Inflammatory macrophage treated with lipopolysaccharide for 4 hours (primary cell): ENCODE measurements at regions not wholly inside any gene's neighbourhood (a gene's known extent, or its start where the extent isn't known, plus 50 kb on each side); places are given as distances from the start of the nearest gene placed in this dataset.
A peak's percentile ranks its signal among the peaks of the same experiment; 100 is the strongest.

Experiments used
- DNase-seq: peaks from one replicate; pipeline ENCODE4 v3.0.0-alpha.2; 2020

DNA sequence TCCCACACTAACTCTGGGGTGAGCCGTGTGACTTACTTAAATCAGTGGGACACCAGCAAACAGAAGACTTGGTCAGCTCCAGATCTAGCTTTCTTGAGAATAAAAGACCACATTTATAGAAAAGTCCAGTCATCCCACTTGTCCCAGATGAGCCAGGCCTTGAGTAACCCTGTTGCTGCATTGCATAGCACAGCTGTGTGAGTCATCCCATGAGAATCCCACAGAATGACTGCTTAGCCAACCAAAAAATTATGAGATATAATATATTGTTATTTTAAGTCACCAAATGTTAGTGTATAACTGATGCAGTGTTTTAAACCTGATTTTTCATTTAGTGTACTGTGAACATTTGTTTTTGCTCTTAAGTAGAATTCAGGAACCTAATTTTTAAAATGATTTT is 94.2 kb upstream of the FSHR start:
- peak; percentile 17 for DNase-seq

DNA sequence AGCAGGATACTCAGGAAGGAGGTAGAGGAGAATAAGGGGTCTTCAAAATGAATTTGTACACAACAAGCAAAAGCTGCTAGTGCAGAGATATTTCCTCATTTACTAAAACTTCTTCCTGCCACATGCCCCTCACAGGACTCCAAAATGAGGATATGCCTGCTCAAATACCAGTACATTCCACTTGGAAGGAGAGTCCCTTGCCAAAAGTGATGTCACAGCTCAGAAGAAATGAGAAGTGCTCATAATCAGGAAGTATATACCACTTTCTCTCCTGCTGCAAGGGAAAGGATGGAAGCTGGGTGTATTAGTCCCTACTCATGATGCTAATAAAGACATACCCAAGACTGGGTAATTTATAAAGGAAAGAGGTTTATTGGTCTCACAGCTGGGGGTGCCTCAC is 87.7 kb upstream of the FSHR start:
- no peak for DNase-seq

GRCh38 chr2:49241501-49241900 is 87.2 kb upstream of the FSHR start:
- DNase-seq: no peak

- DNase-seq: no peak
Observed at GRCh38 chr2:49240608-49241007, 86.3 kb upstream of the FSHR start.

DNA sequence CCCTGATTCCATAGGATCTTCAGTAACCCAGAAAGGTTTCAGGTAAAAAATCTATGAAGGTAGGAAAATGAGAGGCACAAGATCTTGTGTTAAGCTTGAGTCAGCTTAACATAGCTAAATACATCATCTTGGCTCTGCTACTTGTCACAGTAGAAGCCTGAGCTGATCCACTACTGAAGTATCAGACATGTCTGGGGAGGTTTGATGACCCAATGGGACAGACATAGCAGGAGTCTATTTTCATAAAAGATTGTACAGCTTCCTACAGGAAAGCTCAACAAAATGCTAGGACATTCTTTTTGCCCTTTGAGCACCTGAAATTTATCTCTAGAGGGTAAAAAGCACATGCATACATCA is 84.3 kb upstream of the FSHR start:
- DNase-seq: no peak

GRCh38 chr2:49237867-49238603 is 83.7 kb upstream of the FSHR start:
- DNase-seq: no peak

DNA sequence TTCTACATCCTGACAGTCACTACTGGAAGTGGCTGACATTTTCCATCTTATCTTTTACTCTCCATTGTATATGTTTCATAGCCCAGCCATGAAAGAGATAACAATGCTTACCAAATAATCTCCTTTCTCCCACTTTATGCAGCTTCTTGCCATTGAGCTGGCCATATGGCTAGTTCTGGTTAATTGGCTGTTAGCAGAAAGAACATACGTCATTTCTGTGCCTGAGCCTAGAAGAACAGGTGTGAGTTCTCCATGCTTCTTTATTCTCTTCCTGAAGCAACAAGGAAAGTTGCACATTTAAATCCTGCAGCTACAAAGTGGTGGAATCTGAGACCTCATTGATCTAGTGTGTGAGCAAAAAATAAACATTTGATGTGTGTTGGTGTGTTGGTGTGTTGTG is 82.0 kb upstream of the FSHR start:
- DNase-seq: no peak

DNA sequence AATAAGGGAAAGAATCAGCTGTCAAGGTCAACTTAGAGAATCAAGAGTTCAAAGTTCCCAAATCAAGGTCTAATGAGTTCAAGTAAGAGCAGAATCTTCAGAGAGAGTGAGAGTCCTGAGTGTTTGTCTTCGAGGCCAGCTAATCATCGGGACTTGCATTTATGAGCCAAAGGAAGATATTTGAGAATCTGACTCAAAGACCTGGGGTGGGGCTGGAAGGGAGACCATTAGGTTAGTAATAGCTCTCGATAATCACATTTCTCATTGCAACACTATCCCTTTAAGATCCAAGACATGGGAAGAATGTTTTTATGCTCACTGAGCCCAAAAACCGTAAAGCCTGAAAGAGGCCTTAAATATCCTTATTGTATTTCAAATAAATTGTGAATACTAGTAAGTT is 72.0 kb upstream of the FSHR start:
- no peak for DNase-seq

DNA sequence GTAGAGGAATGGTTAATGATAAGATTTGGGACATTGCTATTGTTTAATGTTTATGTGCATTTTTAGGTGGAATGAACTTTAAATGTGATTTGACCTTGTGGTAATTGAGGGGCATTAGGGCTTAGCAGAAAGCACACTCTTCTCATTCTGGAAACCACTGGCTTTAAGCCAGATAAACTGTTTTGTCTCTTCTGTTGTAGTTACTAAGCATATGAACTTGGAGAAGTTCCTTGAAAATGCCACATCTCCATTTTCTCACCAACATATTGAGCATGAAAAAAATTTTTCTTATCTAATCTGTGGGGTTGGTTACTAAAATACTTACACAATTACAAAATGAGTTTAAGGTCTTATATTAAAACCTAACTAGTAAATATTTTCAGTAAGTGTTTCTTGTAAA is 70.8 kb upstream of the FSHR start:
- no peak for DNase-seq

- DNase-seq: no peak
Observed at GRCh38 chr2:49224426-49225010, 70.2 kb upstream of the FSHR start.

DNA sequence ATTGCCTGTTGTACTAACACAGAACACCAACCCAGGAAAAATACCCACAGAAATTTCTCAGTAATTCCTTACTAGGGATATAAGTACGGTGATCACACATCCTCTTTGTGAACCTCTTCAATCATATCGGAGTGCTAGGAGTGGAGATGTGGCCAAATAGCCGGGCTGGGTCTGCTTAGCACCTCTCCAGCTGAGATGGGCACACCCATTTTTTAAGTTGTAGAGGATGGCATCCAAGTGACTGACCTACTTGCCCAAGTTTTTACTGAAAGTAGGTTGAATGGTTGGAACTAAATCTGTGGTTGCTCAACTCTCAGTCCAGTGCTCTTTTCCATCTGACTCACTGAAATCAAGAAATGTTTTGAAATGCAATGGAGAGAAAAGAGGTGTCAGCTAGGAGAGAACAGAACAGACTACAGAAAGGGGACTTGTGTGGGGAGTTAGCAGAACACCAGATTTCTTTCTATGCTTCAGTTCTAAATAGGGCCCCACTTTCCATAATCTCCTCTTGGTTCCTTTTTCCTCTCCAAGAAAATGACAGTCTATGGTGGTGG is 68.7 kb upstream of the FSHR start:
- DNase-seq: no peak

DNA sequence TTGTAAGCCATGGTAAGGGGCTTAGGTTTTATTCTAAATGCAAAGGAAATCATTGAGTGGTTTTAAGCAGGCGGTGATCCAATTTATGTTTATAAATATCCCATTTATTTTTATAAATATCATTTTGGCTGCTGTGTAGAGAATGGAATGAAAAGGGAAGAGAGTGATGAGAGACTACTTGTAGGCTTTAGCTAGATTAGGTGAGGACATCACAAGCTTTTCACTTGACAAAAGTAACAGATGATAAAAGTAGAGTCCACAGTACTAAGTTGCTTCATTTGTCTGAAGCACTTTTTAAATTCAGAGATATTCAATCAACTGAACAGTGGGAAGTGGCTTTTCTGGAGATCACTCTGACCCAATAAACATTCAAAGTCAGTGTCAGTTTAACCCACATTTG is 65.4 kb upstream of the FSHR start:
- DNase-seq: no peak

GRCh38 chr2:49210191-49210590 is 55.9 kb upstream of the FSHR start:
- no peak for DNase-seq

GRCh38 chr2:49207204-49207603 is 52.9 kb upstream of the FSHR start:
- no peak for DNase-seq
